Stomach (tissue), 8 donors: ENCODE measurements at regions not wholly inside any gene's neighbourhood (a gene's known extent, or its start where the extent isn't known, plus 50 kb on each side); places are given as distances from the start of the nearest gene placed in this dataset.

ENCODE experiments used
- DNase-seq, 2 donors: peaks; one replicate each; pipeline versions ENCODE4 v3.0.0 to v3.0.0-alpha.2; 2013 to 2019
- H3K27ac ChIP-seq, 5 donors: fragments of 200-600 bp in 4 of 5; sonication (generic) in 4 of 5; one replicate each; pipeline ENCODE4 v1.5.1; 2013 to 2019; ENCODE audit warnings: mild to moderate bottlenecking in 1 of 5, moderate library complexity in 1 of 5
- H3K27me3 ChIP-seq, 3 donors: fragments of 200-600 bp; sonication (generic); one replicate each; pipeline ENCODE4 v1.5.1; 2017 to 2019; ENCODE audit warnings: mixed run types in 1 of 3
- H3K36me3 ChIP-seq, 4 donors: fragments of 200-600 bp; sonication (generic); 1 replicate in 3 of 4; 2 replicates in 1 of 4; pipeline ENCODE4 v1.5.1; 2016 to 2019
- H3K4me1 ChIP-seq, 4 donors: fragments of 200-600 bp; sonication (generic); one replicate each; pipeline ENCODE4 v1.5.1; 2016 to 2019
- H3K4me3 ChIP-seq, 4 donors: fragments of 200-600 bp; sonication (generic) in 3 of 4; one replicate each; pipeline ENCODE4 v1.5.1; 2016 to 2019; ENCODE audit warnings: mild to moderate bottlenecking in 1 of 4
- H3K9me3 ChIP-seq, 4 donors: fragments of 200-600 bp; sonication (generic); one replicate each; pipeline ENCODE4 v1.5.1; 2016 to 2019
- EP300 ChIP-seq: sonication (generic); formaldehyde crosslinking; IDR thresholded peaks from one replicate; pipeline ENCODE4 v1.6.1; 2017; ENCODE audit warnings: antibody characterized with exemption
- POLR2A ChIP-seq, 4 donors: fragments of 450-650 bp; IDR thresholded peaks; one replicate each; pipeline ENCODE4 v1.6.1; 2016; ENCODE audit warnings: antibody characterized with exemption in 4 of 4, control low read depth in 2 of 4, mild to moderate bottlenecking in 1 of 4, moderate library complexity in 1 of 4
- POLR2AphosphoS5 ChIP-seq, 3 donors: sonication (generic); formaldehyde crosslinking; IDR thresholded peaks; one replicate each; pipeline ENCODE4 v1.6.1; 2016; ENCODE audit warnings: antibody characterized with exemption in 3 of 3
- WGBS, 5 donors: extraction: QIAGEN DNeasy Blood & Tissue Kit in 3 of 5; methylation state at CpG; one replicate each; pipeline versions ENCODE4 v1.1.5 to v1.1.7; 2013 to 2018; 5-methylcytosine and 5-hydroxymethylcytosine counted together
- intact Hi-C: fragments of 100-400 bp; cut with DNase I; formaldehyde crosslinking; loops from one replicate; pipeline ENCODE4 v1.15.1; 2023; ENCODE audit warnings: low total_unique reads
- TF ChIP-seq, protein P1 (sequence below), 7 experiments: fragments of 450-650 bp in 4 of 7; fragments of 200-600 bp in 3 of 7; sonication (generic) in 3 of 7; IDR thresholded peaks; one replicate each; pipeline ENCODE4 v1.5.1; 2016 to 2019; ENCODE audit warnings: antibody characterized with exemption in 7 of 7, control low read depth in 2 of 7, mild to moderate bottlenecking in 1 of 7
- donor health status: healthy with polysubstance abuse.
- donor health status: Bipolar disorder and iron deficiency.
- donor health status: healthy.

DNA sequence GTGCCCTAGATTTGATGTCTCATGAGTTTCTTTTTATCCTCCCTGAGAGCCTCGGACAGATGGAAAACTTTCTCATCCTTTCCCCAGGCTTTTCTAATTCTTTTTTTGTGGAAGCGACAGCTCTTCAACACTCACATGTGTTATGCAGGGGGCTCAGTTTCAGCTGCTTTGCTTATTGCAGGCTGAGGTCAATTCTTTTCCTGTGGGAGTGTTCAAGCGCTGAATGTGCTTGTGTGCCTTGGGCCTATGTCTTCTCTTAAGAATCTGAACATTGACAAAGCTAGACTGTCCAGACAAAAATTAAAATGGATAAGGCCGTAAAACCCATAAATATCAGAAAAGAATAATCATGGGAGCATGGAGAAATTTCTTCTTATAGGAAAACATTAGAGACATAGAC, 125.2 kb upstream of the STEAP4 start:
- H3K9me3 ChIP-seq: no peaks in the 10 kb centered on the region
- peak in 1 of 2 donors; percentile 20 for DNase-seq
- intact Hi-C loops: no loop called here

DNA sequence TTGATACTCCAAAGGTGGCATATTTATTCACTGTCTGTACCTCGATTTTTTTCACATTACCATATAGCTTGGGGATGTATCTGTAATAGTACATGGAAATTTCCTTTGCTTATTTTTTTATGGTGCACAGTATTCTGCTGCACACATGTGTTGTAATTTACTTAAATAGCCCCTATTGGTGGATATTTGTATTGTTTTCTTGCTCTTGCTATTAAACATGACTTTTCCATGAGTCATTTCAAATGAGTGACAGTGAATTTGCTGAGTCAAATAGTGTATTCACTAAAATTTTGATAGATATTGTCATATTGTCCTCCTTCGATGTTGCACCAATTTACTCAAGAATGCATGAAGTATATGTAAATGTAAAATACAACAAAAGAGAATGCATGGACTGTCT, 122.7 kb upstream of the STEAP4 start:
- Histone ChIP-seq H3K4me1 (no peaks in the 10 kb centered on the region), H3K4me3 (no peak overlapping the region), H3K9me3 (no peaks in the 10 kb centered on the region), H3K27ac (no peak overlapping the region), H3K36me3 (no peaks in the 10 kb centered on the region), H3K27me3 (no peaks in the 10 kb centered on the region)
- 72 to 81% (median 77%) methylated on average over 2 of the region's 2 CpGs for WGBS, 5 donors
- intact Hi-C loops: no loop called here
- DNase-seq: no peak
- no peak for TF ChIP-seq POLR2AphosphoS5 (IDR thresholded peaks at IDR 0.05)
- TF ChIP-seq POLR2A (IDR thresholded peaks at IDR 0.05): no peak
- TF ChIP-seq, protein P1, sequence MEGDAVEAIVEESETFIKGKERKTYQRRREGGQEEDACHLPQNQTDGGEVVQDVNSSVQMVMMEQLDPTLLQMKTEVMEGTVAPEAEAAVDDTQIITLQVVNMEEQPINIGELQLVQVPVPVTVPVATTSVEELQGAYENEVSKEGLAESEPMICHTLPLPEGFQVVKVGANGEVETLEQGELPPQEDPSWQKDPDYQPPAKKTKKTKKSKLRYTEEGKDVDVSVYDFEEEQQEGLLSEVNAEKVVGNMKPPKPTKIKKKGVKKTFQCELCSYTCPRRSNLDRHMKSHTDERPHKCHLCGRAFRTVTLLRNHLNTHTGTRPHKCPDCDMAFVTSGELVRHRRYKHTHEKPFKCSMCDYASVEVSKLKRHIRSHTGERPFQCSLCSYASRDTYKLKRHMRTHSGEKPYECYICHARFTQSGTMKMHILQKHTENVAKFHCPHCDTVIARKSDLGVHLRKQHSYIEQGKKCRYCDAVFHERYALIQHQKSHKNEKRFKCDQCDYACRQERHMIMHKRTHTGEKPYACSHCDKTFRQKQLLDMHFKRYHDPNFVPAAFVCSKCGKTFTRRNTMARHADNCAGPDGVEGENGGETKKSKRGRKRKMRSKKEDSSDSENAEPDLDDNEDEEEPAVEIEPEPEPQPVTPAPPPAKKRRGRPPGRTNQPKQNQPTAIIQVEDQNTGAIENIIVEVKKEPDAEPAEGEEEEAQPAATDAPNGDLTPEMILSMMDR (IDR thresholded peaks at IDR 0.05): no peak
- TF ChIP-seq EP300: no peak

More for the DNA sequence above, 125.2 kb upstream of the STEAP4 start:
- Histone ChIP-seq H3K4me3 (no peak overlapping the region), H3K4me1 (no peaks in the 10 kb centered on the region), H3K27me3 (no peaks in the 10 kb centered on the region), H3K36me3 (no peaks in the 10 kb centered on the region), H3K27ac (no peak overlapping the region)
- no peak for TF ChIP-seq POLR2A (IDR thresholded peaks at IDR 0.05)
- no peak for TF ChIP-seq POLR2AphosphoS5 (IDR thresholded peaks at IDR 0.05)
- no peak for TF ChIP-seq EP300
- TF ChIP-seq, protein P1 (IDR thresholded peaks at IDR 0.05): no peak
- 86 to 92% (median 88%) methylated on average over 4 of the region's 4 CpGs for WGBS, 5 donors

DNA sequence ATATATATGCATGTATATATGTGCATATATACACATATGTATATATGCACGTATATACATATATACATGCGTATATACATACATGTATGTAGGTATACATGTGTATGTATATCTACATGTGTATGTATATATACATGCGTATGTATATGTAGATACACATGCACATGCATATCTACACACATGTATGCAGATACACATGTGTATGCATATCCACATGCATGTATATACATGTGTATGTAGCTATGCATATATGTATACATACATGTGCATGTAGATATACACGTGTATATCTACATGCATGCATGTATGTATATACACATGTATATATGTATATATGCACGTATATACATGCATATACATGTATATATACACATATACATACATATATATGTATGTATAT, 95.8 kb upstream of the STEAP4 start:
- Histone ChIP-seq H3K27me3 (no peaks in the 10 kb centered on the region), H3K36me3 (no peaks in the 10 kb centered on the region), H3K4me3 (no peak overlapping the region), H3K4me1 (no peaks in the 10 kb centered on the region), H3K9me3 (no peaks in the 10 kb centered on the region), H3K27ac (no peak overlapping the region)
- TF ChIP-seq EP300: no peak
- no peak for TF ChIP-seq POLR2A (IDR thresholded peaks at IDR 0.05)
- TF ChIP-seq POLR2AphosphoS5 (IDR thresholded peaks at IDR 0.05): no peak
- TF ChIP-seq, protein P1 (IDR thresholded peaks at IDR 0.05): no peak
- no peak for DNase-seq
- intact Hi-C loops: no loop called here
- WGBS, 5 donors: 93 to 94% (median 94%) methylated on average over 5 of the region's 5 CpGs

DNA sequence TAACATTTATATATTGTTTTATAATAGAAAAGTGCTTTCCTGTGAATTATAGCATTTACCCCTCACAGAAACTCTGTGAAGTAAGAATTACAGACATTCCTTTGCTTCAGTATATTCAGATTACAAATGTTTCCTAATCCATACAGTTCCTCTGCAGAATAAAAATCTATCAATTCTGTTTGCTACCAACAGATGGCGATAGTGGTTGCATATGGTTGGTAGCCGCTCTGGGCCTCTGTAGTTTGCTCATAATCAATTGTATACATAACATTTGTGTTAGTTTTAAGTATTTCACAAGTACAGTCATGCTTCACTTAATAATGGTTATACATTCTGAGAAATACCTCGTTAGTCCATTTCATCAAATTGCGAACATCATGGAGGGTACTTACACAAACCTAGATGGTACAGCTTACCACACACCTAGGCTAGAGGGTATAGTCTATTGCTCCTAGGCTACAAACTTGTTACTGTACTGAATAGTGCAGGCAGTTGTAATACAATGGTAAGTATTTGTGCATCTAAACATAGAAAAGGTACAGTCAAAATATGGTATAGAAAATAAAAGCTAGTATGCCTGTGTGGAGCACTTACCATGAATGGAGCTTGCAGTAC, 94.4 kb upstream of the STEAP4 start:
- no peak for TF ChIP-seq POLR2AphosphoS5 (IDR thresholded peaks at IDR 0.05)
- TF ChIP-seq, protein P1 (IDR thresholded peaks at IDR 0.05): peak in 1 of 7 experiments; percentile 17
- WGBS, 5 donors: 62 to 74% (median 69%) methylated on average over 4 of the region's 4 CpGs
- H3K27me3 ChIP-seq: no peaks in the 10 kb centered on the region
- H3K36me3 ChIP-seq: no peaks in the 10 kb centered on the region
- DNase-seq: peak in 1 of 2 donors; percentile 30
- H3K4me3 ChIP-seq: no peak overlapping the region
- H3K4me1 ChIP-seq: no peaks in the 10 kb centered on the region
- no peak overlapping the region for H3K27ac ChIP-seq
- intact Hi-C loops: no loop called here
- no peaks in the 10 kb centered on the region for H3K9me3 ChIP-seq
